Peyer's patch (tissue), 4 donors: ENCODE measurements at regions not wholly inside any gene's neighbourhood (a gene's known extent, or its start where the extent isn't known, plus 50 kb on each side); places are given as distances from the start of the nearest gene placed in this dataset.

Source experiments
- CTCF ChIP-seq, 6 experiments: fragments of 450-650 bp in 4 of 6; fragments of 200-600 bp in 2 of 6; sonication (generic) in 1 of 6; IDR thresholded peaks; one replicate each; pipeline ENCODE4 v1.5.1; 2017 to 2019; ENCODE audit warnings: antibody characterized with exemption in 6 of 6, mild to moderate bottlenecking in 3 of 6, moderate library complexity in 1 of 6
- POLR2A ChIP-seq, 2 donors: fragments of 450-650 bp; IDR thresholded peaks; one replicate each; pipeline ENCODE4 v1.5.1; 2017; ENCODE audit warnings: antibody characterized with exemption in 2 of 2, mild to moderate bottlenecking in 2 of 2, moderate library complexity in 2 of 2

- TF ChIP-seq CTCF (IDR thresholded peaks at IDR 0.05), result no peak
- no peak for TF ChIP-seq POLR2A (IDR thresholded peaks at IDR 0.05)
Measured at GRCh38 chr18:70622622-70623419, 334.0 kb downstream of the SOCS6 start.
